HG03095 (cell line): ENCODE measurements at regions not wholly inside any gene's neighbourhood (a gene's known extent, or its start where the extent isn't known, plus 50 kb on each side); places are given as distances from the start of the nearest gene placed in this dataset.

Source experiments
- ATAC-seq: cut with Tn5 transposase; IDR thresholded peaks from one replicate; pipeline ENCODE4 v1.9.1; 2021; ENCODE audit warnings: moderate library complexity; ENCODE audit not compliant: unreplicated experiment

GRCh38 chr19:28793391-28794168 is 419.4 kb downstream of the UQCRFS1 start:
- no peak for ATAC-seq

GRCh38 chr19:28785971-28786370 is 427.0 kb downstream of the UQCRFS1 start:
- ATAC-seq = no peak

- ATAC-seq = no peak
Observed at GRCh38 chr19:28764066-28764465, 448.9 kb downstream of the UQCRFS1 start.

- ATAC-seq = no peak
Observed at GRCh38 chr19:28746478-28746877, 466.5 kb downstream of the UQCRFS1 start.

- ATAC-seq = no peak
Observed at GRCh38 chr19:28744943-28745342, 468.0 kb downstream of the UQCRFS1 start.

GRCh38 chr19:28744014-28744413 is 468.9 kb downstream of the UQCRFS1 start:
- ATAC-seq = no peak

- ATAC-seq = no peak
Observed at GRCh38 chr19:28737021-28737895, 475.7 kb downstream of the UQCRFS1 start.

- ATAC-seq = no peak
Observed at GRCh38 chr19:28736528-28736927, 476.4 kb downstream of the UQCRFS1 start.

- no peak for ATAC-seq
Observed at GRCh38 chr19:28731577-28731976, 481.4 kb downstream of the UQCRFS1 start.

GRCh38 chr19:28730791-28731512 is 482.0 kb downstream of the UQCRFS1 start:
- ATAC-seq = no peak

GRCh38 chr19:28727480-28728159 is 485.3 kb downstream of the UQCRFS1 start:
- no peak for ATAC-seq

- no peak for ATAC-seq
Observed at GRCh38 chr19:28726533-28727479, 486.1 kb downstream of the UQCRFS1 start.

- ATAC-seq = no peak
Observed at GRCh38 chr19:28718909-28719308, 494.0 kb downstream of the UQCRFS1 start.

- ATAC-seq = no peak
Observed at GRCh38 chr19:28715157-28715556, 497.8 kb downstream of the UQCRFS1 start.

GRCh38 chr19:28711411-28711810 is 501.5 kb downstream of the UQCRFS1 start:
- no peak for ATAC-seq

GRCh38 chr19:28710278-28710677 is 502.7 kb downstream of the UQCRFS1 start:
- ATAC-seq = no peak

- ATAC-seq = no peak
Observed at GRCh38 chr19:28706693-28707092, 506.3 kb downstream of the UQCRFS1 start.

GRCh38 chr19:28705008-28705407 is 507.9 kb downstream of the UQCRFS1 start:
- no peak for ATAC-seq

- no peak for ATAC-seq
Observed at GRCh38 chr19:28703400-28703956, 509.5 kb downstream of the UQCRFS1 start.
